ENCODE measurements at regions not wholly inside any gene's neighbourhood (a gene's known extent, or its start where the extent isn't known, plus 50 kb on each side); places are given as distances from the start of the nearest gene placed in this dataset.
"Not testable (repeated sequence)": the region's sequence is repeated elsewhere in the genome, so short reads cannot be mapped to it uniquely, and the experiment has no call there.

- DNase-seq; H3K27ac Mint-ChIP-seq; H3K9ac ChIP-seq (ENCODE audit: insufficient read depth, low read length, poor library complexity, severe bottlenecking); H3K36me3 ChIP-seq (replicated peaks in 1 of 2; ENCODE audit: control insufficient read depth in 1 of 2, insufficient read depth in 2 of 2, low read length in 2 of 2); H2AFZ ChIP-seq (ENCODE audit: insufficient read depth, low read depth, low read length, poor library complexity, severe bottlenecking); H3K36me3 Mint-ChIP-seq; H3K9me3 ChIP-seq (replicated peaks in 1 of 2; ENCODE audit: control insufficient read depth in 1 of 2, insufficient read depth in 1 of 2, low read length in 2 of 2); H3K27ac ChIP-seq (ENCODE audit: low read depth in 1 of 2, low read length in 2 of 2); H3K79me2 ChIP-seq (ENCODE audit: insufficient read depth, low read length); H3K9me3 Mint-ChIP-seq; H3K4me3 ChIP-seq (replicated peaks in 1 of 3; ENCODE audit: low read depth in 2 of 3, low read length in 3 of 3); intact Hi-C loops (cut with micrococcal nuclease); H3K4me1 Mint-ChIP-seq; H3K4me2 ChIP-seq (replicated peaks; ENCODE audit: extremely low read depth, low read length, poor library complexity, severe bottlenecking); H4K20me1 ChIP-seq (ENCODE audit: insufficient read depth, low read length); H3K4me1 ChIP-seq (ENCODE audit: control insufficient read depth in 1 of 2, insufficient read depth in 2 of 2, low read length in 2 of 2): not testable (repeated sequence)
- peaks cover 49 to 56% of the 10 kb centered on the region in 2 donors for H3K27me3 ChIP-seq (ENCODE audit: control insufficient read depth in 2 of 2, insufficient read depth in 2 of 2, low read length in 2 of 2)
- peak overlapping the region in 1 of 2 donors; percentile 50 for H3K4me3 Mint-ChIP-seq
- no CpG with 5 or more reads among the region's 5 CpGs for WGBS (ENCODE audit: insufficient coverage)
- H3K27me3 Mint-ChIP-seq (ENCODE audit: low read depth in 3 of 3) = peaks cover 63 to 84% (median 69%) of the 10 kb centered on the region in 3 donors
Observed at GRCh38 chr1:161433191-161433590, 65.5 kb upstream of the CFAP126 start.

- peaks cover 51 to 54% of the 10 kb centered on the region in 2 donors for H3K27me3 ChIP-seq (ENCODE audit: control insufficient read depth in 2 of 2, insufficient read depth in 2 of 2, low read length in 2 of 2)
Observed at GRCh38 chr1:161432091-161432490, 64.4 kb upstream of the CFAP126 start.

More at GRCh38 chr1:161432091-161432490, 64.4 kb upstream of the CFAP126 start:
- H3K79me2 ChIP-seq (ENCODE audit: insufficient read depth, low read length) = no peaks in the 10 kb centered on the region
- H3K9ac ChIP-seq (ENCODE audit: insufficient read depth, low read length, poor library complexity, severe bottlenecking) = no peak overlapping the region
- no peak for TF ChIP-seq CTCF (IDR thresholded peaks at IDR 0.05)
- no peaks in the 10 kb centered on the region for H3K9me3 ChIP-seq (replicated peaks in 1 of 2; ENCODE audit: control insufficient read depth in 1 of 2, insufficient read depth in 1 of 2, low read length in 2 of 2)
- Mint-ChIP-seq H3K27me3 (ENCODE audit: low read depth in 3 of 3) (peaks cover 64 to 83% (median 68%) of the 10 kb centered on the region in 3 donors), H3K9me3 (peaks cover 0 to 9% (median 2%) of the 10 kb centered on the region in 7 donors), H3K27ac (no peak overlapping the region), H3K4me3 (no peak overlapping the region), H3K4me1 (peaks cover 6% of the 10 kb centered on the region), H3K36me3 (peaks cover 0 to 2% of the 10 kb centered on the region in 2 donors)
- no peaks in the 10 kb centered on the region for H4K20me1 ChIP-seq (ENCODE audit: insufficient read depth, low read length)
- intact Hi-C loops (cut with micrococcal nuclease) = no loop called here
- no CpG with 5 or more reads among the region's 2 CpGs for WGBS (ENCODE audit: insufficient coverage)
- H2AFZ ChIP-seq (ENCODE audit: insufficient read depth, low read depth, low read length, poor library complexity, severe bottlenecking) = no peak overlapping the region
- no peak overlapping the region for H3K4me2 ChIP-seq (replicated peaks; ENCODE audit: extremely low read depth, low read length, poor library complexity, severe bottlenecking)
- no peaks in the 10 kb centered on the region for H3K4me1 ChIP-seq (ENCODE audit: control insufficient read depth in 1 of 2, insufficient read depth in 2 of 2, low read length in 2 of 2)
- H3K27ac ChIP-seq (ENCODE audit: low read depth in 1 of 2, low read length in 2 of 2) = no peak overlapping the region
- H3K4me3 ChIP-seq (replicated peaks in 1 of 3; ENCODE audit: low read depth in 2 of 3, low read length in 3 of 3) = no peak overlapping the region
- no peak for DNase-seq
- H3K36me3 ChIP-seq (replicated peaks in 1 of 2; ENCODE audit: control insufficient read depth in 1 of 2, insufficient read depth in 2 of 2, low read length in 2 of 2) = no peaks in the 10 kb centered on the region

All from CD14-positive monocyte (primary cell).